ENCODE measurements at regions not wholly inside any gene's neighbourhood (a gene's known extent, or its start where the extent isn't known, plus 50 kb on each side); places are given as distances from the start of the nearest gene placed in this dataset.

GRCh38 chr10:44235363-44235762, 149.5 kb downstream of the CXCL12 start:
- no peak for DNase-seq (ENCODE audit: low read depth, low spot score)
- intact Hi-C loops (cut with micrococcal nuclease), result no loop called here
- no peak for TF ChIP-seq EZH2 (IDR thresholded peaks at IDR 0.05)
- TF ChIP-seq ZNF274 (IDR thresholded peaks at IDR 0.05; ENCODE audit: low read depth, low read length), result no peak
- no peak for TF ChIP-seq MAX (IDR thresholded peaks at IDR 0.05)
- H3K79me2 ChIP-seq (ENCODE audit: insufficient read depth, low read length), result no peaks in the 10 kb centered on the region
- no peaks in the 10 kb centered on the region for H3K9me2 ChIP-seq (ENCODE audit: insufficient read depth)
- no TSS peak for BruUV-seq (replicated peaks)
- ChIA-PET RAD21 (ENCODE audit: low non-redundant PET in 1 of 2, low total read pairs in 2 of 2, uncharacterized antibody in 2 of 2, unreplicated experiment in 2 of 2) (no interaction called here), CTCF (no interaction called here), POLR2A (no interaction called here)
- no peaks in the 10 kb centered on the region for H3K27me3 ChIP-seq (ENCODE audit: insufficient read depth, low read length)
- no peak overlapping the region for H3K27ac ChIP-seq (ENCODE audit: low read depth, low read length)
- no peaks in the 10 kb centered on the region for H3K9me3 ChIP-seq (ENCODE audit: control insufficient read depth in 1 of 2, insufficient read depth in 1 of 2, low read depth in 1 of 2, low read length in 2 of 2)
- no peak overlapping the region for H3K4me3 ChIP-seq (replicated peaks in 1 of 2; ENCODE audit: low read depth in 1 of 2, low read length in 2 of 2)
- no peak overlapping the region for H2AFZ ChIP-seq (ENCODE audit: low read depth, low read length, poor library complexity, severe bottlenecking)
- H3K9ac ChIP-seq (ENCODE audit: low read length), result no peak overlapping the region
- H4K20me1 ChIP-seq (ENCODE audit: insufficient read depth), result no peaks in the 10 kb centered on the region
- H3K4me1 ChIP-seq (ENCODE audit: control insufficient read depth in 1 of 2, insufficient read depth in 2 of 2, low read length in 2 of 2), result no peaks in the 10 kb centered on the region
- no peak for ATAC-seq
- H3K36me3 ChIP-seq (ENCODE audit: control insufficient read depth in 1 of 2, insufficient read depth in 2 of 2, low read length in 2 of 2), result no peaks in the 10 kb centered on the region
- H3K4me2 ChIP-seq (ENCODE audit: low read length), result no peak overlapping the region

- no peaks in the 10 kb centered on the region for H3K79me2 ChIP-seq (ENCODE audit: insufficient read depth, low read length)
- no peak for DNase-seq (ENCODE audit: low read depth, low spot score)
- H3K27ac ChIP-seq (ENCODE audit: low read depth, low read length), result no peak overlapping the region
- no peak overlapping the region for H3K9ac ChIP-seq (ENCODE audit: low read length)
- H2AFZ ChIP-seq (ENCODE audit: low read depth, low read length, poor library complexity, severe bottlenecking), result no peak overlapping the region
- intact Hi-C loops (cut with micrococcal nuclease), result no loop called here
- RAD21 ChIA-PET (ENCODE audit: low non-redundant PET in 1 of 2, low total read pairs in 2 of 2, uncharacterized antibody in 2 of 2, unreplicated experiment in 2 of 2), result no interaction called here
- no peaks in the 10 kb centered on the region for H3K9me2 ChIP-seq (ENCODE audit: insufficient read depth)
- no peak overlapping the region for H3K4me2 ChIP-seq (ENCODE audit: low read length)
- no peak overlapping the region for H3K4me3 ChIP-seq (replicated peaks in 1 of 2; ENCODE audit: low read depth in 1 of 2, low read length in 2 of 2)
- no TSS peak for BruUV-seq (replicated peaks)
- CTCF ChIA-PET, result no interaction called here
- H3K9me3 ChIP-seq (ENCODE audit: control insufficient read depth in 1 of 2, insufficient read depth in 1 of 2, low read depth in 1 of 2, low read length in 2 of 2), result no peaks in the 10 kb centered on the region
- TF ChIP-seq POLR2AphosphoS5 (IDR thresholded peaks at IDR 0.05; ENCODE audit: low read depth, low read length), result no peak
- TF ChIP-seq ZNF274 (IDR thresholded peaks at IDR 0.05; ENCODE audit: low read depth, low read length), result no peak
- H3K27me3 ChIP-seq (ENCODE audit: insufficient read depth, low read length), result no peaks in the 10 kb centered on the region
- no peaks in the 10 kb centered on the region for H3K4me1 ChIP-seq (ENCODE audit: control insufficient read depth in 1 of 2, insufficient read depth in 2 of 2, low read length in 2 of 2)
- no peak for ATAC-seq
- no peaks in the 10 kb centered on the region for H4K20me1 ChIP-seq (ENCODE audit: insufficient read depth)
- POLR2A ChIA-PET, result no interaction called here
- H3K36me3 ChIP-seq (ENCODE audit: control insufficient read depth in 1 of 2, insufficient read depth in 2 of 2, low read length in 2 of 2), result no peaks in the 10 kb centered on the region
Observed at GRCh38 chr10:44234483-44234875, 150.4 kb downstream of the CXCL12 start.

Measured in HCT116 (cell line).